Stromal cell of bone marrow (primary cell): ENCODE measurements at regions not wholly inside any gene's neighbourhood (a gene's known extent, or its start where the extent isn't known, plus 50 kb on each side); places are given as distances from the start of the nearest gene placed in this dataset.
A peak's percentile ranks its signal among the peaks of the same experiment; 100 is the strongest.

Source experiments
- DNase-seq: peaks from one replicate; pipeline ENCODE4 v3.0.0-alpha.2; 2012; ENCODE audit warnings: low read depth

DNA sequence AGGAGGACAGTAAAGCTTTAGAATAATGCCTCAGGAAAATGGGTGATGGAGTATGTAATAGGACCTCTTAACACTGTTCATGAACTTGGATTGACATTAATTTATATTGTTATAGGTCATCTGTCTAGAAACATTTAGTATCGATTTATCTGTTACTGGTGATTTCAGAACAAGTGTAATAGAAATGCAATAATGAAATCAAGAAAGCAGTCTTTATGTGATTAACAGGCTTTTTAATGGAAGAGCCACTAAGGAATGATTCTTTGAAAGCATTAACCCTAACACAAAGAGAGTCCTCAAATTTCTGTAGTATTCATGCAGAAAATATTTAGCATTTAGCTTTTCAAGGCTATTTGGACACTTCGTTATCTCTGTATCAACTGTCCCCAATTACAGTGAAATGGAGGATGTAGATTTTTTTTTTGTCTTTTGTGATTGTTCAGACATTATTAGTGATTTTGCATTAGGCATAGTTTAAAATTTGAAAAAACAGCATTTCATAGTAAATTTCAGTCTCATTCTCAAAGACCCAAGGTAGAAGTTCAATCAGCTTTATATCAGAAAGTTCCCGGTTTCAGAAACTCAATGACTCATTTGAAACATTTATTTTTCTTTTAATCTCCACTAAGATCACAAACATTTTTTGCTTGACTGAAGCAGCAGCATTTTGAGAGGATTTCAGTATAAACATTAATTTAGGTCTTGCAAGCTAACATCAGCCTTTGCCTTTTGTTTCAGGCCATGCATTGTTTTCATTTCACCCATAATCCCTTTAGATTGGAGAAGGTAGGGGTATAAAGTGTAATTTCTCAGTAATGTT, 56.3 kb downstream of the AGTR2 start:
- DNase-seq: no peak

DNA sequence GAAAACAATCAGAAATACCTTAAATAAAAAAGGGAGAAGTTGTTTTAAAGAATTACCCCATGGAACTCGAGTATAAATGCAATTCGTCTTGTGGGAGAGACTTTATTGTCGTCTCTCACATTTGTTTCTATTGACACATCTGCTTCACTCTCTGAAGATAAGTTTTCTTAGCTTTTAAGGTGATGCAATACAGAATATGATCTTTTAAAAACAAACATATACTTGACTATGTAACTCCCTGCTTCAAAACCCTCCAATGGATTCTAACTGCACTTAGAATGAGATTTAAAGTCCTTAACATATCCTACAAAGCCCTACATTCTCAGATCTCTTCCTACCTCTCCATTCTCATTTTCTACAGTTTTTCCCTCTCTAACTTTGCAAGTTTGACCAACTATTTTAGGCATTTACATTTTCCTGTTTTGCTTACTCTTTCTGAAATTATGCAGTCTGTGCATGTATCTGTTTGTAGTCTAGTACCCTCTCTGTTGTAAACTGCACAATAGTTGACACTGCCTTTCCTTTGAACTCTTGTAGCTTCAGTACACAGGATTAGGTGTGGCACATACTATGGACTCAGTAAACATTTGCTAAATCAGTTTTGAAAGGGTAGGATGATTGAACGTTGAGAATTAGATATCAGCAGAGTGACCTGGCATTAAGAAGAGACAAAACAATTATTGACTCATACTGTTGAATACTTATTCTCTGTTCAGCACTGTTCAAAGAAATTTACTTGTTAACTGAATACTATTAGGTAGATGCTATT, 59.8 kb downstream of the AGTR2 start:
- DNase-seq: no peak

DNA sequence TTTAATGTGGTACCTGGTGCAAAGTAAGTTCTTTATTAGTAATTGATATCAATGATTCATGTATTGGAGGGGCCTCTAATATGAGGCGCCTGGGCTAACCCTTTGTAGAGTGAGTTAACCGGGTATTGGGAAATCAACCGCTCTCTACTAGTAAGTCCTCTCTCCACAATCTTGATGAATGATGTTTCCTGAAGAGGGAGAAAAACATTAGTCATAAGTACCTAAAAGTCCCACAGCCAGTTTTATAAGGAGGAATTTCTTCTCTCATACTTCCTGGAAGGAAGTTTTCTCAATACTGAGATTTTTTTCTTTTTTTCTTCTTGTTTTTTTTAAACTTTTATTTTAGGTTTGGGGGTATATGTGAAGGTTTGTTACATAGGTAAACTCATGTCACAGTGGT, 62.3 kb downstream of the AGTR2 start:
- DNase-seq: peak; percentile 28

DNA sequence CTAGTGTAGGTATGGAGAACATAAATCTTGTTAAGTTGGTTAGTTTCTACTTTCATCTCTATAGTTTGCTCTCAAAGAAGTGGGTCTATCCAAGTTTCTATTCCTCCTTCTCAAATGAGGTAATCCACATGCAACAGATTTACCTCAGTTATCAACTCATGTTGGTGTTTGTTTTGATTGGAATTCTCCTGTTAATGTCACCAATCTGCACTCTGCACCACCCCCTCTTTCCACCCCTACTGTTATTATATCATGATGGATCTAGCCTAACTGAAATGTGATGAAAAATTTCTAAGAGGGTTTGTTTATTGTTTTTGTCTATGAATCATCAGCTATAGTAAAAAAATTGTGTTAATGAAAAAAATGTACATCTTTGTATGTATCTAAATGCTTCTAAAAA, 66.1 kb downstream of the AGTR2 start:
- DNase-seq: no peak

GRCh38 chrX:116238093-116238492, 67.5 kb downstream of the AGTR2 start:
- DNase-seq: no peak

DNA sequence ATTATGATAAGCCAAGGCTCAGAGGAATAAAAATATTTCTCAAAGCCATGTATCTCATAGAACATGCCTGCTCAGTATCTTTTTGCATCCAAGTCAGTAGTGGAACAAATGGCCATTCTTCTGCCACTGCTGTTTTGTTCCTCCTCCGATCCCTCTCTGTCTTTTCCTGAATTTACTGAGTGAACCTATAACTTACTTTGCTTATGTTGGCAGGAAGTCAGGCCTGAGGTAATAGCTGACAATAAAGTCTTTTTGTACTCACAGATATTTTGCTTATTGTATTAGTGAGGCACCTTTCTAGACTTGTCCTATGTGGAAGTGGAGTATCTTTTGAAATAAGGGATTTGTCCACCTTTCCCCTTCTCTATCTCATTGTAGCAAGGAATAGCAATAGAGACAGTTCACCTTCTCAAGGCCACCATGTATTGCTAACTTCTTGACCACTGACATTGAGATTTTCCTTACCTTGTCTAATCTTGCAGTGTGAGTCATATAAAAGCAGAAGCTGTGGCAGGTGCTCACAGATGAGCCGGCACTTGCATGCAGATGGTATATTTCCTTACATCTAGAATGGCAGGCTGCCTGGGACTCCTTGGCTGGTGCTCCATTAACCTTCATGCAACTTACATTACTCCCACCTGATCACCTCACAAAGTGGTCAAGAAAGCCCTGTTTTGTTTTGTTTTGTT, 68.2 kb downstream of the AGTR2 start:
- no peak for DNase-seq

GRCh38 chrX:116239944-116240840, 69.6 kb downstream of the AGTR2 start:
- DNase-seq: peak; percentile 37

- no peak for DNase-seq
Observed at GRCh38 chrX:116241001-116241400, 70.5 kb downstream of the AGTR2 start.

- no peak for DNase-seq
Observed at GRCh38 chrX:116243039-116243438, 72.5 kb downstream of the AGTR2 start.

- DNase-seq: no peak
Observed at GRCh38 chrX:116246261-116246660, 75.7 kb downstream of the AGTR2 start.

GRCh38 chrX:116267511-116268040, 97.0 kb downstream of the AGTR2 start:
- no peak for DNase-seq

GRCh38 chrX:116272322-116272721, 101.8 kb downstream of the AGTR2 start:
- peak; percentile 51 for DNase-seq

DNA sequence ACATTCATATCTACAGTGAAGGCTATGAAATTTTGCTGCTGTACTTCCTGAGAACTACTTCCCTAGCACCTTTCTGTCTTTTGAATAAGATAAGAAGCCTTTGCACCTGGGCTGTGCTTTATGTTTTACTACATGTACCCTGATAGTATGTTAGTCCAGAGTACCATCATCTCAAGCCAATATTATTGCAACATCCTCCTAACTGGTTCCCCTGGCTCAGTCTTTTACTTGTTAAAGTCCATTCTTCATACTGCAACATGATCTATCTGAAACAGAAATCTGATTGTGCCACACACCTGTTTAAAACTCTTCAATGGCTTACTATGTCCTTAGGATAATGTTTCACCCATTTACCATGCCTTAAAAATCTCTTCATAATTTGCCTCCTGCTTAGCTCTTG, 102.3 kb downstream of the AGTR2 start:
- no peak for DNase-seq

DNA sequence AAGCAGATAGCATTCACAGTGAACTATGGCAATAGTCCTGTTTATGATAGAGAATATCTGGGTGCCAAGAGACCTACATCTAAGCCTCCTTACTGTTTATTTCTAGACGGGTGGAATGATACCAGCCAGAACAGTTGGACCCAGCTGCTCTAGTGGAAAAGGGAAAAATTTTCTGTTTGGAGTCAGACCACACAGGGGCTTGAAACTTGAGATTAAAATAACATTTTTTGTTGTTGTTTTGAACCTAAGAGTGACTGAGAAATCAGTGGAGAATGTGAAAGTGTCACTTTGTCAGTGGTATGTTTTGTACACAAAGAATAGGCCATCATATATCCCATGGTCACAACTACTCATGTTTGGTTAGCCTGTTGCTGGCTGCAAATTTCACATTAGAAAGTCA, 105.7 kb downstream of the AGTR2 start:
- no peak for DNase-seq

DNA sequence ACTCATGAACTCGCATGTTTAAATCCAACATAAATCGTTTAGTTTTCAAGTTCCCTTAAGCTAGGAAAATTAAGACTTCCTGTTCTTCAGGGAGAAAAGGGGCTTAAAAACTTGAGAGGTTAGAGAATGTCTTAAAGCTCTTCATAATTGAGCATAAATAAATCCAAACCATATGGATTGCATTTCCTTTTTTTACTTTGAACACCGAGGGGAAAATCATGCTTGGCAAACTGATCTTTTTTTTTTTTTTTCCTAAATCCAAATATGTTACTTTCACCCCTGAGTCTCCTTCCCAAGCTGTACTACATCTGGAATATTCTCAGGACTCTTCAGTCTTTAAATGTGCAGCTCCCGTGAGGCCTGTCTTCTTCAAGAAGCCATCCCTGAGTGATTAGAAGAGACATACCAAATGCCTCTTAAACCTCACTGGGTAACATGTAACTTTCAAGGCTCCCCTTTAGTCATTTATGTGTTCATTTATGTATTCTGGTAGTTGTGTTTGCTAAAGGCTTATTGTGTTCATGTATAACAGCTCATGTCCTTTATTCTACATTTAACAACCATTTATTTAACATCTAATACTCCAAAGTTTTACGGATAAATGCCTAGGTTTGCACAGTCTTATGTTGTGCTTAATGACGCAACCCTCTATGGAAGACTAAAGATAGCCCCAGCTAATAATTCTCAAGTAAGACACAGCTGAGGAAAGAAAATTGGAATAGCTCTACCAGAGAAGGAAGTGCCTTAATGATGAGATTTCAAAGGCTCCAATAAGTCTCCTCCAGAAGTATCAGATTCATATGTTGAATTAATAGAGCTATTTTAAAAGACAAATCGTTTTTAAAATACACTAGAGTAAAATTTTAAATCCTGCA, 107.0 kb downstream of the AGTR2 start:
- no peak for DNase-seq

DNA sequence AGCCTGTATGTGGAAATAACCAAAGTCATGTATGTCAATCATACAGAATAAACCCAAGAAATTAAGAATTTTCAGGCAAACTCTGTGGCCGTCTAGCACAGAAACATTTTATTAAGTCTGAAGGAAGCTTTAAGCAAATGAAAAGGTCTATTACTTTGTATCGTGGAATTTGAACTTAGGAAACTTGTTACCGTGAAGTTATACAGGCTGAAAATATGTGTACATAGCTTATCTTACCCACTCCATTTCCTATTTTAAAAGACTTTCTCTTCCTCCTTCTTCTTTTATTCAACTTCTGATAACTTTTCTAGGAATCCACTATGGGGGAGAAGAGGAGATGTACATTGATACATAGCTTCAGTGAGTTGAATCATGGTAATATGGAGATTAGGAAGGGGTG, 108.3 kb downstream of the AGTR2 start:
- DNase-seq: no peak

DNA sequence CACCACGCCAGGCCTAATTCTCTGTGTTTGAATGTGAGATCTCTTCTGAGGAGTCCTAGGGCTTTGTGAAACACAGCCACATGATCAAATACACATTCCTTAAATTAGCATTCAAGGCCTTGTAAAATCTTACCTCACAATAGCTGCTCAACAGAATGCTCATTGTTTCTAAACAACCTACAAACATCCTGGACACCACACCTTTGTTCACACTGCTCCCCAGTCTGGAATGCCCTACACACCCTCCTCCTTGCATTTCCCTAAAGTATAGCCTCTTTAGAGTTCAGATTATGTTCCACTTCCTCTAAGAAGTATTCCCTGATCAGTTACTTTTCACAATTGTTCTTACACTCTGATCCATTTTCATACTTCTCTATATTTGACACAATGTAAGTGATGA, 110.6 kb downstream of the AGTR2 start:
- no peak for DNase-seq

DNA sequence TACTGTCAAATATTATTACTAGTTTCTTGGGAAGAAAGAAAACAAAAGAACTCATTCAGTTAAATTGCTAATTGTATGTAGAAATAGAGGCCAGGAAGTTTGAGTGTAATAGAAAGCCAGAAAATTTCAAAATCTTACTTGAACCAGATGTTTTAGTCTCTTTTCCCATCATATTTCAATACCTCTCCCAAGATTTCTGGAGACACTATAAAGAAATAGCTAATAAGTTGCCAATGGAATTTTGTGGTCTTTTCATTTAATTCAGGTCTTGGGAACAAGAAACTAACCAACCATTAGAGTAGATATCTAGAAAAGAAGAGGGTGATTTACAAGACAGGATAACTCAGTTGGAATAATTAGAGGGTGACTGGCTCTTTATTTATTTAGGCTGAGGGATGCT, 112.2 kb downstream of the AGTR2 start:
- DNase-seq: no peak

GRCh38 chrX:116284400-116284799, 113.9 kb downstream of the AGTR2 start:
- DNase-seq: no peak

GRCh38 chrX:116285501-116285900, 115.0 kb downstream of the AGTR2 start:
- no peak for DNase-seq

GRCh38 chrX:116289592-116289991, 119.0 kb downstream of the AGTR2 start:
- no peak for DNase-seq
